ENCODE measurements at regions not wholly inside any gene's neighbourhood (a gene's known extent, or its start where the extent isn't known, plus 50 kb on each side); places are given as distances from the start of the nearest gene placed in this dataset.
"Not testable (repeated sequence)": the region's sequence is repeated elsewhere in the genome, so short reads cannot be mapped to it uniquely, and the experiment has no call there.

DNA sequence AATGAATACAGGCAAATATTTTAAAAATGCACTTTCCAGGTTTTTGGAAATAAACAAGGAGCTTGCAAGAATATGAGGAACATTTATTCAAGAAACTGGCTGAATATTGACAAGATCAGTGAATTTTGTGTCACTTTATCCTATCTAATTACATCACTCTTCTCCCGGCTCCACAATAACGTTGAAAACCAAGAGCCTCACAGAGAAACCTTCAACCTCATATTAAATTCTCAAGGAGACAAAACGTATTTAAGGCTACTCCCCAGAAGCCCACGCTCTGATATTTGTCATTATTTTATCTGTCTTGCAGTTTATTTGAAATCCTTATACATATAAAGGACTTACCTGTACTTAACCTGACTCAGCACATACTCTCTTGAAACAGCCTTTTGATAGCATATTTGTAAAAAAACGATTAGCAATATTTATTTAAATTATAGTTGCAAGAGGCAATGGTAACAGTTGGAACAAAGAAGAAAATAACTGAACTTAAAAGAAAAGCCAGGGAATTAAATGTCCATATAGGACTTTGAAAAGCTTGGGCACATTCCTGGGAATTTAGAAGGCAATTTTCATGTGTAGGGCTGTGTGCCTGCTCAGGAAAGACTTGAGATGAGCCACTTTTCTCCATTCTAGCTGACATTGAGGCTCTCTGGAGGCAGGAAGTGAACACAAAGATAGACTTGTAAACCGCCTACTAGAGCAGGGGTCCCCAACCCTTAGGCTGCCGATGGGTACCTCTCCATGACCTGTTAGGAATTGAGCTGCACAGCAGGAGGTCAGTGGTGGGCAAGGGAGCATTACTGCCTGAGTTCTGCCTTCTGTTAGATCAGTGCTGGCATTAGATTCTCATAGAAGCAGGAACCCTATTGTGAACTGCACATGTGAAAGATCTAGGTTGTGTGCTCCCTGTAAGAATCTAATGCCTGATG lies 636.4 kb downstream of the SLC16A7 start:
- no peaks in the 10 kb centered on the region for H3K79me2 ChIP-seq (ENCODE audit: insufficient read depth, low read depth, low read length)
- no peak overlapping the region for H2AFZ ChIP-seq (ENCODE audit: low read length)
- H3K36me3 ChIP-seq (ENCODE audit: insufficient read depth, low read length), result no peaks in the 10 kb centered on the region
- CTCF ChIA-PET (ENCODE audit: unreplicated experiment), result no interaction called here
- no peak overlapping the region for H3K4me2 ChIP-seq (ENCODE audit: low read length)
- no TSS peak for BruUV-seq (replicated peaks)
- H3K27ac ChIP-seq (ENCODE audit: low read depth, low read length, poor library complexity, severe bottlenecking), result no peak overlapping the region
- DNase-seq (ENCODE audit: low spot score), result no peak
- H3K9me3 ChIP-seq (ENCODE audit: low read length), result no peaks in the 10 kb centered on the region
- no peak overlapping the region for H3K4me3 ChIP-seq (ENCODE audit: low read depth, low read length, poor library complexity, severe bottlenecking)
- no peaks in the 10 kb centered on the region for H3K9me2 ChIP-seq (ENCODE audit: insufficient read depth, low read length)
- TF ChIP-seq, protein P1, sequence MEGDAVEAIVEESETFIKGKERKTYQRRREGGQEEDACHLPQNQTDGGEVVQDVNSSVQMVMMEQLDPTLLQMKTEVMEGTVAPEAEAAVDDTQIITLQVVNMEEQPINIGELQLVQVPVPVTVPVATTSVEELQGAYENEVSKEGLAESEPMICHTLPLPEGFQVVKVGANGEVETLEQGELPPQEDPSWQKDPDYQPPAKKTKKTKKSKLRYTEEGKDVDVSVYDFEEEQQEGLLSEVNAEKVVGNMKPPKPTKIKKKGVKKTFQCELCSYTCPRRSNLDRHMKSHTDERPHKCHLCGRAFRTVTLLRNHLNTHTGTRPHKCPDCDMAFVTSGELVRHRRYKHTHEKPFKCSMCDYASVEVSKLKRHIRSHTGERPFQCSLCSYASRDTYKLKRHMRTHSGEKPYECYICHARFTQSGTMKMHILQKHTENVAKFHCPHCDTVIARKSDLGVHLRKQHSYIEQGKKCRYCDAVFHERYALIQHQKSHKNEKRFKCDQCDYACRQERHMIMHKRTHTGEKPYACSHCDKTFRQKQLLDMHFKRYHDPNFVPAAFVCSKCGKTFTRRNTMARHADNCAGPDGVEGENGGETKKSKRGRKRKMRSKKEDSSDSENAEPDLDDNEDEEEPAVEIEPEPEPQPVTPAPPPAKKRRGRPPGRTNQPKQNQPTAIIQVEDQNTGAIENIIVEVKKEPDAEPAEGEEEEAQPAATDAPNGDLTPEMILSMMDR (conservative IDR thresholded peaks at IDR 0.05; ENCODE audit: low read length), result no peak
- TF ChIP-seq EZH2phosphoT487 (IDR thresholded peaks at IDR 0.05; ENCODE audit: borderline replicate concordance, low read depth, low read length), result no peak
- POLR2A ChIA-PET, result no interaction called here
- intact Hi-C loops (cut with micrococcal nuclease; ENCODE audit: unreplicated experiment), result no loop called here
- H4K20me1 ChIP-seq (ENCODE audit: insufficient read depth, low read length), result no peaks in the 10 kb centered on the region
- H3K4me1 ChIP-seq (ENCODE audit: insufficient read depth, low read length, poor library complexity, severe bottlenecking), result no peaks in the 10 kb centered on the region

DNA sequence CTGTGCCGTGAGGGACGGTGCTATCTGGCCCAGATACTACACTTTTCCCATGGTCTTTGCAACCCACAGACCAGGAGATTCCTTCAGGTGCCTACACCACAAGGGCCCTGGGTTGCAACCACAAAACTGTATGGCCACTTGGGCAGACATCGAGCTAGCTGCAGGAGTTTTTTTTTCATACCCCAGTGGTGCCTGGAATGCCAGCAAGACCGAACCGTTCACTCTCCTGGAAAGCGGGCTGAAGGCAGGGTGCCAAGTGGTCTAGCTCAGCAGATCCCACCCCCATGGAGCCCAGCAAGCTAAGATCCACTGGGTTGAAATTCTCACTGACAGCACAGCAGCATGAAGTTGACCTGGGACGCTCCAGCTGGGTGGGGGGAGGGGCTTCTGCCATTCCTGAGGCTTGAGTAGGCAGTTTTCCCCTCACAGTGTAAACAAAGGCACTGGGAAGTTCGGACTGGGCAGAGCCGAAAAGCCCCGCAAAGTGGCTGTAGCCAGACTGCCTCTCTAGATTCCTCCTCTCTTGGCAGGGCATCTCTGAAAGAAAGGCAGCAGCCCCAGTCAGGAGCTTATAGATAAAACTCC lies 638.9 kb downstream of the SLC16A7 start:
- H3K4me3 ChIP-seq (ENCODE audit: low read depth, low read length, poor library complexity, severe bottlenecking); DNase-seq (ENCODE audit: low spot score): not testable (repeated sequence)

DNA sequence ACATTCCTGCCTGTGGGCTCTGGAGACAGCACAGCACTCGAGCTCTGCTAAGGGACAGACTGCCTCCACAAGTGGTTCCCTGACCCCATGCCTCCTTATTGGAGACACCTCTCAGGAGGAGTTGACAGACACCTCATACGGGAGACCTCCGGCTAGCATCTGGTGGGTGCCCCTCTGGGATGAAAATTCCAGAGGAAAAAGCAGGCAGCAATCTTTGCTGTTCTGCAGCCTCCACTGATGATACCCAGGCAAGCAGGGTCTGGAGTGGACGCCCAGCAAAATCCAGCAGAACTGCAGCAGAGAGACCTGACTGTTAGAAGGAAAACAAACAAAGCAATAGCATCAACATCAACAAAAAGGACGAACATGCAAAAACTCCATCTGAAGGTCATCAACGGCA lies 639.4 kb downstream of the SLC16A7 start:
- Histone ChIP-seq H4K20me1 (ENCODE audit: insufficient read depth, low read length) (no peaks in the 10 kb centered on the region), H3K4me3 (ENCODE audit: low read depth, low read length, poor library complexity, severe bottlenecking) (no peak overlapping the region), H3K4me2 (ENCODE audit: low read length) (no peak overlapping the region), H2AFZ (ENCODE audit: low read length) (no peak overlapping the region), H3K27ac (ENCODE audit: low read depth, low read length, poor library complexity, severe bottlenecking) (no peak overlapping the region), H3K79me2 (ENCODE audit: insufficient read depth, low read depth, low read length) (no peaks in the 10 kb centered on the region), H3K9me3 (ENCODE audit: low read length) (no peaks in the 10 kb centered on the region), H3K36me3 (ENCODE audit: insufficient read depth, low read length) (no peaks in the 10 kb centered on the region), H3K4me1 (ENCODE audit: insufficient read depth, low read length, poor library complexity, severe bottlenecking) (no peaks in the 10 kb centered on the region), H3K9me2 (ENCODE audit: insufficient read depth, low read length) (no peaks in the 10 kb centered on the region)
- POLR2A ChIA-PET, result no interaction called here
- intact Hi-C loops (cut with micrococcal nuclease; ENCODE audit: unreplicated experiment), result no loop called here
- DNase-seq (ENCODE audit: low spot score), result no peak
- CTCF ChIA-PET (ENCODE audit: unreplicated experiment), result no interaction called here
- BruUV-seq (replicated peaks), result no TSS peak
- TF ChIP-seq EZH2phosphoT487 (IDR thresholded peaks at IDR 0.05; ENCODE audit: borderline replicate concordance, low read depth, low read length), result no peak
- TF ChIP-seq, protein P1 (conservative IDR thresholded peaks at IDR 0.05; ENCODE audit: low read length), result no peak

More for the DNA sequence above, 638.9 kb downstream of the SLC16A7 start:
- BruUV-seq (replicated peaks); H4K20me1 ChIP-seq (ENCODE audit: insufficient read depth, low read length); H3K4me2 ChIP-seq (ENCODE audit: low read length); H2AFZ ChIP-seq (ENCODE audit: low read length); H3K9me2 ChIP-seq (ENCODE audit: insufficient read depth, low read length); H3K27ac ChIP-seq (ENCODE audit: low read depth, low read length, poor library complexity, severe bottlenecking); H3K36me3 ChIP-seq (ENCODE audit: insufficient read depth, low read length); intact Hi-C loops (cut with micrococcal nuclease; ENCODE audit: unreplicated experiment); H3K9me3 ChIP-seq (ENCODE audit: low read length); H3K79me2 ChIP-seq (ENCODE audit: insufficient read depth, low read depth, low read length); POLR2A ChIA-PET; CTCF ChIA-PET (ENCODE audit: unreplicated experiment); H3K4me1 ChIP-seq (ENCODE audit: insufficient read depth, low read length, poor library complexity, severe bottlenecking): not testable (repeated sequence)

DNA sequence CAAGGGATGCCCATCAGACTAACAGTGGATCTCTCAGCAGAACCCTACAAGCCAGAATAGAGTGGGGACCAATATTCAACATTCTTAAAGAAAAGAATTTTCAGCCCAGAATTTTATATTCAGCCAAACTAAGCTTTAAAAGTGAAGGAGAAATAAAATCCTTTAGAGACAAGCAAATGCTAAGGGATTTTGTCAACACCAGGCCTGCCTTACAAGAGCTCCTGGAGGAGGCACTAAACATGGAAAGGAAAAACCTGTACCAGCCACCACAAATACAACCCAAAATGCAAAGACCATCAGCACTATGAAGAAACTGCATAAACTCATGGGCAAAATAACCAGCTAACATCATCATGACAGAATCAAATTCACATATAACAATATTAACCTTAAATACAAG lies 640.6 kb downstream of the SLC16A7 start:
- H3K9me3 ChIP-seq (ENCODE audit: low read length); H3K4me2 ChIP-seq (ENCODE audit: low read length); H3K79me2 ChIP-seq (ENCODE audit: insufficient read depth, low read depth, low read length); H4K20me1 ChIP-seq (ENCODE audit: insufficient read depth, low read length); CTCF ChIA-PET (ENCODE audit: unreplicated experiment); H3K4me1 ChIP-seq (ENCODE audit: insufficient read depth, low read length, poor library complexity, severe bottlenecking); H3K27ac ChIP-seq (ENCODE audit: low read depth, low read length, poor library complexity, severe bottlenecking); H3K36me3 ChIP-seq (ENCODE audit: insufficient read depth, low read length); H3K4me3 ChIP-seq (ENCODE audit: low read depth, low read length, poor library complexity, severe bottlenecking); H2AFZ ChIP-seq (ENCODE audit: low read length); intact Hi-C loops (cut with micrococcal nuclease; ENCODE audit: unreplicated experiment); H3K9me2 ChIP-seq (ENCODE audit: insufficient read depth, low read length); BruUV-seq (replicated peaks); DNase-seq (ENCODE audit: low spot score): not testable (repeated sequence)
- POLR2A ChIA-PET, result interaction anchor here (0.6 kb wide), 2 partner anchors 16 to 253 kb away, joined by 3 to 4 read pairs; no protein-coding TSS in a partner anchor

Measured in OCI-LY7 (cell line).